ENCODE measurements at regions not wholly inside any gene's neighbourhood (a gene's known extent, or its start where the extent isn't known, plus 50 kb on each side); places are given as distances from the start of the nearest gene placed in this dataset.

- TF ChIP-seq, protein P1, sequence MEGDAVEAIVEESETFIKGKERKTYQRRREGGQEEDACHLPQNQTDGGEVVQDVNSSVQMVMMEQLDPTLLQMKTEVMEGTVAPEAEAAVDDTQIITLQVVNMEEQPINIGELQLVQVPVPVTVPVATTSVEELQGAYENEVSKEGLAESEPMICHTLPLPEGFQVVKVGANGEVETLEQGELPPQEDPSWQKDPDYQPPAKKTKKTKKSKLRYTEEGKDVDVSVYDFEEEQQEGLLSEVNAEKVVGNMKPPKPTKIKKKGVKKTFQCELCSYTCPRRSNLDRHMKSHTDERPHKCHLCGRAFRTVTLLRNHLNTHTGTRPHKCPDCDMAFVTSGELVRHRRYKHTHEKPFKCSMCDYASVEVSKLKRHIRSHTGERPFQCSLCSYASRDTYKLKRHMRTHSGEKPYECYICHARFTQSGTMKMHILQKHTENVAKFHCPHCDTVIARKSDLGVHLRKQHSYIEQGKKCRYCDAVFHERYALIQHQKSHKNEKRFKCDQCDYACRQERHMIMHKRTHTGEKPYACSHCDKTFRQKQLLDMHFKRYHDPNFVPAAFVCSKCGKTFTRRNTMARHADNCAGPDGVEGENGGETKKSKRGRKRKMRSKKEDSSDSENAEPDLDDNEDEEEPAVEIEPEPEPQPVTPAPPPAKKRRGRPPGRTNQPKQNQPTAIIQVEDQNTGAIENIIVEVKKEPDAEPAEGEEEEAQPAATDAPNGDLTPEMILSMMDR (conservative IDR thresholded peaks at IDR 0.05; ENCODE audit: low read depth, low read length), result no peak
- no peak for TF ChIP-seq EZH2 (IDR thresholded peaks at IDR 0.05; ENCODE audit: borderline replicate concordance, low read depth, low read length, poor library complexity, severe bottlenecking)
These were observed 509.6 kb upstream of the SUCLG2 start for GRCh38 chr3:68163968-68164367.
